ENCODE measurements at regions not wholly inside any gene's neighbourhood (a gene's known extent, or its start where the extent isn't known, plus 50 kb on each side); places are given as distances from the start of the nearest gene placed in this dataset.

GRCh38 chrX:118167361-118167760 lies 50.8 kb upstream of the KLHL13 start:
- DNase-seq (ENCODE audit: low read depth, low spot score), result no peak

- no peak for DNase-seq (ENCODE audit: low read depth, low spot score)
These were observed 54.7 kb upstream of the KLHL13 start for GRCh38 chrX:118171356-118171755.

GRCh38 chrX:118174516-118175098 lies 58.0 kb upstream of the KLHL13 start:
- DNase-seq (ENCODE audit: low read depth, low spot score), result no peak

- DNase-seq (ENCODE audit: low read depth, low spot score), result no peak
These were observed 61.1 kb upstream of the KLHL13 start for GRCh38 chrX:118177708-118178107.

GRCh38 chrX:118178450-118178849 lies 61.8 kb upstream of the KLHL13 start:
- DNase-seq (ENCODE audit: low read depth, low spot score), result no peak

- no peak for DNase-seq (ENCODE audit: low read depth, low spot score)
These were observed 62.6 kb upstream of the KLHL13 start for GRCh38 chrX:118179161-118179560.

GRCh38 chrX:118179718-118180117 lies 63.1 kb upstream of the KLHL13 start:
- DNase-seq (ENCODE audit: low read depth, low spot score), result no peak

GRCh38 chrX:118181030-118181429 lies 64.4 kb upstream of the KLHL13 start:
- no peak for DNase-seq (ENCODE audit: low read depth, low spot score)

- no peak for DNase-seq (ENCODE audit: low read depth, low spot score)
These were observed 65.4 kb upstream of the KLHL13 start for GRCh38 chrX:118182025-118182424.

GRCh38 chrX:118182681-118183080 lies 66.1 kb upstream of the KLHL13 start:
- no peak for DNase-seq (ENCODE audit: low read depth, low spot score)

GRCh38 chrX:118183606-118184005 lies 67.0 kb upstream of the KLHL13 start:
- no peak for DNase-seq (ENCODE audit: low read depth, low spot score)

- DNase-seq (ENCODE audit: low read depth, low spot score), result no peak
These were observed 70.5 kb upstream of the KLHL13 start for GRCh38 chrX:118187100-118187499.

- DNase-seq (ENCODE audit: low read depth, low spot score), result no peak
These were observed 72.4 kb upstream of the KLHL13 start for GRCh38 chrX:118189000-118189399.

GRCh38 chrX:118189628-118190027 lies 73.0 kb upstream of the KLHL13 start:
- no peak for DNase-seq (ENCODE audit: low read depth, low spot score)

GRCh38 chrX:118197730-118198129 lies 81.1 kb upstream of the KLHL13 start:
- no peak for DNase-seq (ENCODE audit: low read depth, low spot score)

GRCh38 chrX:118198577-118198976 lies 82.0 kb upstream of the KLHL13 start:
- DNase-seq (ENCODE audit: low read depth, low spot score), result no peak

GRCh38 chrX:118199997-118200396 lies 83.4 kb upstream of the KLHL13 start:
- no peak for DNase-seq (ENCODE audit: low read depth, low spot score)

- DNase-seq (ENCODE audit: low read depth, low spot score), result no peak
These were observed 89.1 kb upstream of the KLHL13 start for GRCh38 chrX:118205421-118206395.

- DNase-seq (ENCODE audit: low read depth, low spot score), result no peak
These were observed 91.3 kb upstream of the KLHL13 start for GRCh38 chrX:118207831-118208453.

- no peak for DNase-seq (ENCODE audit: low read depth, low spot score)
These were observed 91.9 kb upstream of the KLHL13 start for GRCh38 chrX:118208481-118208880.

- no peak for DNase-seq (ENCODE audit: low read depth, low spot score)
These were observed 95.5 kb upstream of the KLHL13 start for GRCh38 chrX:118211891-118212816.

GRCh38 chrX:118212817-118213183 lies 96.2 kb upstream of the KLHL13 start:
- no peak for DNase-seq (ENCODE audit: low read depth, low spot score)

Data from activated CD4-positive, CD25-positive, alpha-beta regulatory T cell treated with anti-CD3 and anti-CD28 coated beads, Interleukin-2, amount 50 U/mL, for 16 hours (primary cell).